Activated CD4-positive, alpha-beta T cell treated with anti-CD3 and anti-CD28 coated beads, Interleukin-2, amount 10 ng/mL, durations not matched to agents 7 days and 5 days (primary cell): ENCODE measurements at regions not wholly inside any gene's neighbourhood (a gene's known extent, or its start where the extent isn't known, plus 50 kb on each side); places are given as distances from the start of the nearest gene placed in this dataset.

Experiments used
- CTCF ChIA-PET: fragments of 350-600 bp; sonication (Branson Sonifier 250); formaldehyde crosslinking; loops from one replicate; lab custom pipeline; 2021; ENCODE audit warnings: antibody characterized with exemption; lab: Charles Lee
- POLR2A ChIA-PET: fragments of 350-600 bp; sonication (Branson Sonifier 250); formaldehyde crosslinking; loops from one replicate; lab custom pipeline; 2021; ENCODE audit warnings: antibody characterized with exemption; lab: Charles Lee
- DNase-seq: peaks from one replicate; pipeline ENCODE4 v3.0.0-alpha.2; 2020
- H3K27ac Mint-ChIP-seq: one replicate; pipeline ENCODE4 v1.8.0; 2021; ENCODE audit warnings: mild to moderate bottlenecking, moderate library complexity, mixed read lengths
- H3K27me3 Mint-ChIP-seq: one replicate; pipeline ENCODE4 v1.8.0; 2021; ENCODE audit warnings: mixed read lengths
- H3K36me3 Mint-ChIP-seq: one replicate; pipeline ENCODE4 v1.8.0; 2021; ENCODE audit warnings: low read depth, mixed read lengths
- H3K4me1 Mint-ChIP-seq: one replicate; pipeline ENCODE4 v1.8.0; 2021; ENCODE audit warnings: mixed read lengths
- H3K4me3 Mint-ChIP-seq: one replicate; pipeline ENCODE4 v1.8.0; 2021; ENCODE audit warnings: mild to moderate bottlenecking, moderate library complexity, mixed read lengths
- H3K9me3 Mint-ChIP-seq: one replicate; pipeline ENCODE4 v1.8.0; 2021; ENCODE audit warnings: mixed read lengths

- no peak for DNase-seq
- no peaks in the 10 kb centered on the region for H3K9me3 Mint-ChIP-seq
- H3K36me3 Mint-ChIP-seq = peaks cover 2% of the 10 kb centered on the region
- POLR2A ChIA-PET = no interaction called here
- CTCF ChIA-PET = no interaction called here
- no peaks in the 10 kb centered on the region for H3K27me3 Mint-ChIP-seq
- no peak overlapping the region for H3K27ac Mint-ChIP-seq
- no peak overlapping the region for H3K4me3 Mint-ChIP-seq
- H3K4me1 Mint-ChIP-seq = peaks cover 20% of the 10 kb centered on the region
These were observed 56.7 kb upstream of the TMEM248 start for GRCh38 chr7:66864294-66864693.

DNA sequence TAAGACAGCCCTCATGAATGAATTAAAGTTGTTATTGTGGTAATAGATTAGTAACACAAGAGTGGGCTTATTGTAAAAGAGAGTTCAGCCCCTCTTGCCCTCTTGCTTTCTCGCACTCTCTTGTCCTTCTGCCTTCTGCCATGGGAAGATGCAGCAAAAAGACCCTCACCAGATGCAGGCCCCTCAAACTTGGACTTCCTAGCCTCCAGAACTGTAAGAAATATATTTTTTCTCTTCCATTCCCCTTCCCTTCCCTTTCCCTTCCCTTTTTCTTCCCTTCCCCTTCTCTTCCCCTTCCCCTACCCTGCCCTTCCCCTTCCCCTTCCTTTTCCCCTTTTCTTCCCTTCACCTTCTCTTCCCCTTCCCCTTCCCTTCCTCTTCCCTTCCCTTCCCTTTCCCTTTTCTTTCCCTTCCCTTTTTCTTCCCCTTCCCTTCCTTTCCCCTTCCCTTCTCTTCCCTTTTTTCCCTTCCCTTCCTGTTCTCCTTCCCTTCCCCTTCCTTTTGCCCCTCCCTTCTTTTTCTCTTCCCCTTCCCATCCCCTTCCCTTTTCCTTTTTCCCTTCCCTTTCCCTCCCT, 55.6 kb upstream of the TMEM248 start:
- Mint-ChIP-seq H3K27me3 (no peaks in the 10 kb centered on the region), H3K36me3 (no peaks in the 10 kb centered on the region), H3K9me3 (no peaks in the 10 kb centered on the region), H3K4me1 (peaks cover 9% of the 10 kb centered on the region), H3K4me3 (no peak overlapping the region), H3K27ac (no peak overlapping the region)
- POLR2A ChIA-PET = no interaction called here
- CTCF ChIA-PET = no interaction called here
- DNase-seq = no peak

DNA sequence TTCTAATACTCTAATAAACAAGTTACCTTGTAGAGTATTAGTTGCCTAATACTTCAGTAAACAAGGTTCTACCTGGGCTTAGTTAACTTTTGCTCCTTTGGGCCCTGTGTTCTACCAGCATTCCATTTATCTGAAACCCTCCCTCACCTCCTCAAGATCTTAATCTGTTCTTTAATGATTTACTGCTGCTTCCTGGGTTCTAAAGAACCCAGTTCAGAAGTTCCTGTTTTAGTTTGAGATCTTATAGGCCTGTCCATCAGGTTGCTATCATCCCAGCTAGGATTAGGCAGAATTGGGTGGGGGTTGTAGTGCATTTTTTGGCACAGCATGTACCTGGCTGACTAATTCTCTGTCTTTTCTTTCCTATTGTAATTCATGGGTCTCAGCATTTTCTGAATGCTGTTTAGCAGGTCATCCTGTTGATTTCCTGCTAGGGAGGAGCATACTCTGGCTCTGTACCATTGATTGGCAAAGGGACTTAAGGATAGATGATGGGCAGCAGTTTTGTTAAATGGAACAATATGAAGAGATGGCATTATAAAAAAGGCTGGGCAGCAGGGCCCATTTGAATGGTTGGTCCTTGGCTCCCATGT, 53.7 kb upstream of the TMEM248 start:
- CTCF ChIA-PET = no interaction called here
- Mint-ChIP-seq H3K36me3 (no peaks in the 10 kb centered on the region), H3K27ac (no peak overlapping the region), H3K27me3 (no peaks in the 10 kb centered on the region), H3K4me1 (peaks cover 5% of the 10 kb centered on the region), H3K4me3 (no peak overlapping the region), H3K9me3 (no peaks in the 10 kb centered on the region)
- DNase-seq = no peak
- POLR2A ChIA-PET = no interaction called here

GRCh38 chr7:66869660-66870450, 51.2 kb upstream of the TMEM248 start:
- no peak overlapping the region for H3K27ac Mint-ChIP-seq
- H3K9me3 Mint-ChIP-seq = no peaks in the 10 kb centered on the region
- H3K27me3 Mint-ChIP-seq = no peaks in the 10 kb centered on the region
- peaks cover 2% of the 10 kb centered on the region for H3K4me1 Mint-ChIP-seq
- H3K36me3 Mint-ChIP-seq = no peaks in the 10 kb centered on the region
- H3K4me3 Mint-ChIP-seq = no peak overlapping the region
- DNase-seq = no peak
- POLR2A ChIA-PET = no interaction called here
- CTCF ChIA-PET = interaction anchor here (0.7 to 2.8 kb wide), 3 partner anchors 8 to 23 kb away, joined by 4 to 9 read pairs (median 5); no protein-coding TSS in a partner anchor

- POLR2A ChIA-PET = no interaction called here
- H3K27ac Mint-ChIP-seq = no peak overlapping the region
- no peak overlapping the region for H3K4me3 Mint-ChIP-seq
- H3K27me3 Mint-ChIP-seq = no peaks in the 10 kb centered on the region
- H3K36me3 Mint-ChIP-seq = no peaks in the 10 kb centered on the region
- DNase-seq = no peak
- H3K4me1 Mint-ChIP-seq = no peaks in the 10 kb centered on the region
- no peaks in the 10 kb centered on the region for H3K9me3 Mint-ChIP-seq
- CTCF ChIA-PET = interaction anchor here (2.8 kb wide), 1 partner anchor 11 kb away, joined by 9 read pairs; no protein-coding TSS in a partner anchor
These were observed 49.9 kb upstream of the TMEM248 start for GRCh38 chr7:66871076-66871475.
